ENCODE measurements at regions not wholly inside any gene's neighbourhood (a gene's known extent, or its start where the extent isn't known, plus 50 kb on each side); places are given as distances from the start of the nearest gene placed in this dataset.

GRCh38 chr2:129778584-129778877, 200.9 kb upstream of the RAB6C start:
- no peaks in the 10 kb centered on the region for H3K9me3 ChIP-seq (ENCODE audit: control insufficient read depth in 4 of 4, low read length in 3 of 4)
- H3K36me3 ChIP-seq (ENCODE audit: control insufficient read depth in 4 of 4, insufficient read depth in 3 of 4, low read depth in 1 of 4, low read length in 3 of 4): no peaks in the 10 kb centered on the region
- H3K27me3 ChIP-seq (ENCODE audit: control insufficient read depth in 4 of 4, insufficient read depth in 4 of 4, low read length in 3 of 4): peaks cover 0 to 3% (median 0%) of the 10 kb centered on the region in 4 donors
- TF ChIP-seq RXRA (IDR thresholded peaks at IDR 0.05) (no peak), GABPA (IDR thresholded peaks at IDR 0.05 in 1 of 2, conservative IDR thresholded peaks at IDR 0.05 in 1 of 2) (no peak), NR2F2 (IDR thresholded peaks at IDR 0.05) (no peak), TAF1 (conservative IDR thresholded peaks at IDR 0.05) (no peak), RAD21 (IDR thresholded peaks at IDR 0.05) (no peak), REST (IDR thresholded peaks at IDR 0.05) (no peak), FOXA1 (IDR thresholded peaks at IDR 0.05) (no peak), MAX (IDR thresholded peaks at IDR 0.05) (no peak), ZBTB33 (IDR thresholded peaks at IDR 0.05) (no peak), EGR1 (IDR thresholded peaks at IDR 0.05; ENCODE audit: low read depth in 2 of 2) (no peak)
- H3K4me1 ChIP-seq (ENCODE audit: control insufficient read depth in 4 of 4, insufficient read depth in 4 of 4, low read length in 3 of 4): no peaks in the 10 kb centered on the region
- DNase-seq (ENCODE audit: low spot score): peak; percentile 25
- H3K9ac ChIP-seq (ENCODE audit: low read depth in 1 of 2, low read length in 2 of 2): no peak overlapping the region
- H3K4me3 ChIP-seq (ENCODE audit: low read depth in 1 of 3, low read length in 3 of 3): no peak overlapping the region
- WGBS: 84% methylated on average over 8 of the region's 8 CpGs
- no peak overlapping the region for H3K27ac ChIP-seq (ENCODE audit: low read depth in 1 of 2, low read length in 2 of 2)

- Histone ChIP-seq H3K36me3 (ENCODE audit: control insufficient read depth in 4 of 4, insufficient read depth in 3 of 4, low read depth in 1 of 4, low read length in 3 of 4) (no peaks in the 10 kb centered on the region), H3K27me3 (ENCODE audit: control insufficient read depth in 4 of 4, insufficient read depth in 4 of 4, low read length in 3 of 4) (peaks cover 0 to 3% (median 0%) of the 10 kb centered on the region in 4 donors), H3K4me1 (ENCODE audit: control insufficient read depth in 4 of 4, insufficient read depth in 4 of 4, low read length in 3 of 4) (no peaks in the 10 kb centered on the region), H3K9me3 (ENCODE audit: control insufficient read depth in 4 of 4, low read length in 3 of 4) (no peaks in the 10 kb centered on the region), H3K9ac (ENCODE audit: low read depth in 1 of 2, low read length in 2 of 2) (no peak overlapping the region), H3K4me3 (ENCODE audit: low read depth in 1 of 3, low read length in 3 of 3) (no peak overlapping the region), H3K27ac (ENCODE audit: low read depth in 1 of 2, low read length in 2 of 2) (no peak overlapping the region)
- WGBS: 94% methylated on average over 6 of the region's 6 CpGs
- DNase-seq (ENCODE audit: low spot score): peak; percentile 24
- TF ChIP-seq RXRA (IDR thresholded peaks at IDR 0.05): no peak
- no peak for TF ChIP-seq FOXA2 (IDR thresholded peaks at IDR 0.05)
- TF ChIP-seq ATF3 (IDR thresholded peaks at IDR 0.05): no peak
- TF ChIP-seq GABPA (IDR thresholded peaks at IDR 0.05 in 1 of 2, conservative IDR thresholded peaks at IDR 0.05 in 1 of 2): no peak
- TF ChIP-seq JUND (IDR thresholded peaks at IDR 0.05): no peak
- TF ChIP-seq HNF4G (IDR thresholded peaks at IDR 0.05): no peak
- TF ChIP-seq SP1 (IDR thresholded peaks at IDR 0.05): no peak
- no peak for TF ChIP-seq RAD21 (IDR thresholded peaks at IDR 0.05)
- no peak for TF ChIP-seq REST (IDR thresholded peaks at IDR 0.05)
- TF ChIP-seq FOXA1 (IDR thresholded peaks at IDR 0.05): no peak
- no peak for TF ChIP-seq HNF4A (conservative IDR thresholded peaks at IDR 0.05)
- no peak for TF ChIP-seq YY1 (IDR thresholded peaks at IDR 0.05)
- no peak for TF ChIP-seq TAF1 (conservative IDR thresholded peaks at IDR 0.05)
- no peak for TF ChIP-seq CTCF (IDR thresholded peaks at IDR 0.05; ENCODE audit: low read depth, low read length, missing input control)
- TF ChIP-seq ZBTB33 (IDR thresholded peaks at IDR 0.05): no peak
- TF ChIP-seq MAX (IDR thresholded peaks at IDR 0.05): no peak
- TF ChIP-seq EGR1 (IDR thresholded peaks at IDR 0.05; ENCODE audit: low read depth in 2 of 2): no peak
- TF ChIP-seq NR2F2 (IDR thresholded peaks at IDR 0.05): no peak
Observed at GRCh38 chr2:129779783-129780182, 199.7 kb upstream of the RAB6C start.

Data from liver (tissue), 8 donors.